Trophoblast cell (in vitro differentiated cells and primary cell): ENCODE measurements at regions not wholly inside any gene's neighbourhood (a gene's known extent, or its start where the extent isn't known, plus 50 kb on each side); places are given as distances from the start of the nearest gene placed in this dataset.

Experiments
- DNase-seq, 2 donors: peaks; one replicate each; pipeline ENCODE4 v3.0.0-alpha.2; 2016
- H2AFZ ChIP-seq: 2 replicates; pipeline ENCODE4 v1.6.1; 2013; ENCODE audit warnings: low read length, moderate library complexity, mild to moderate bottlenecking; ENCODE audit not compliant: insufficient read depth, poor library complexity
- H2AK5ac ChIP-seq: 2 replicates; pipeline ENCODE4 v1.6.1; 2013; ENCODE audit warnings: mild to moderate bottlenecking, low read length
- H2BK120ac ChIP-seq: 2 replicates; pipeline ENCODE4 v1.6.1; 2013; ENCODE audit warnings: low read length, mild to moderate bottlenecking, moderate library complexity; ENCODE audit not compliant: insufficient read depth, poor library complexity
- H2BK12ac ChIP-seq: 2 replicates; pipeline ENCODE4 v1.6.1; 2013; ENCODE audit warnings: mild to moderate bottlenecking, low read length, moderate library complexity
- H2BK5ac ChIP-seq: 2 replicates; pipeline ENCODE4 v1.6.1; 2013; ENCODE audit warnings: low read length, low read depth, moderate library complexity, mild to moderate bottlenecking; ENCODE audit not compliant: poor library complexity
- H3K14ac ChIP-seq: 2 replicates; pipeline ENCODE4 v1.6.1; 2013; ENCODE audit warnings: mild to moderate bottlenecking, low read length
- H3K18ac ChIP-seq: 2 replicates; pipeline ENCODE4 v1.6.1; 2013; ENCODE audit warnings: mild to moderate bottlenecking, low read length
- H3K23ac ChIP-seq: 2 replicates; pipeline ENCODE4 v1.6.1; 2013; ENCODE audit warnings: low read length
- H3K27ac ChIP-seq: 2 replicates; pipeline ENCODE4 v1.5.1; 2013; ENCODE audit warnings: low read depth, mild to moderate bottlenecking, inconsistent platforms, low read length, moderate library complexity
- H3K27me3 ChIP-seq: 2 replicates; pipeline ENCODE4 v1.6.1; 2013; ENCODE audit warnings: inconsistent platforms, mild to moderate bottlenecking, low read length, moderate library complexity; ENCODE audit not compliant: insufficient read depth
- H3K36me3 ChIP-seq, 2 experiments: 1 replicate in 1 of 2; 2 replicates in 1 of 2; pipeline ENCODE4 v1.6.1; 2013; ENCODE audit warnings: low read length in 2 of 2, mild to moderate bottlenecking in 2 of 2, moderate library complexity in 1 of 2; ENCODE audit not compliant: insufficient read depth in 2 of 2, control insufficient read depth in 1 of 2
- H3K4ac ChIP-seq: 2 replicates; pipeline ENCODE4 v1.6.1; 2013; ENCODE audit warnings: low read depth, mild to moderate bottlenecking, low read length, moderate library complexity
- H3K4me1 ChIP-seq, 2 experiments: 1 replicate in 1 of 2; 2 replicates in 1 of 2; pipeline ENCODE4 v1.6.1; 2013; ENCODE audit warnings: low read length in 2 of 2, mild to moderate bottlenecking in 2 of 2, moderate library complexity in 1 of 2; ENCODE audit not compliant: insufficient read depth in 2 of 2, control insufficient read depth in 1 of 2
- H3K4me2 ChIP-seq: 2 replicates; pipeline ENCODE4 v1.6.1; 2013; ENCODE audit warnings: inconsistent platforms, mild to moderate bottlenecking, low read length, moderate library complexity
- H3K4me3 ChIP-seq: 2 replicates; pipeline ENCODE4 v1.5.1; 2013; ENCODE audit warnings: mild to moderate bottlenecking, low read depth, low read length, inconsistent platforms
- H3K79me1 ChIP-seq: one replicate; pipeline ENCODE4 v1.6.1; 2013; ENCODE audit warnings: low read length
- H3K79me2 ChIP-seq: 2 replicates; pipeline ENCODE4 v1.6.1; 2013; ENCODE audit warnings: low read length, mild to moderate bottlenecking; ENCODE audit not compliant: control insufficient read depth, insufficient read depth, poor library complexity
- H3K9ac ChIP-seq: 2 replicates; pipeline ENCODE4 v1.6.1; 2013; ENCODE audit warnings: mild to moderate bottlenecking, low read length
- H3K9me3 ChIP-seq: 2 replicates; pipeline ENCODE4 v1.6.1; 2013; ENCODE audit warnings: low read depth, mild to moderate bottlenecking, control low read depth, inconsistent platforms, low read length; ENCODE audit not compliant: insufficient read depth
- H4K12ac ChIP-seq: 2 replicates; pipeline ENCODE4 v1.6.1; 2013; ENCODE audit warnings: low read depth, mild to moderate bottlenecking, low read length, moderate library complexity
- H4K8ac ChIP-seq: 2 replicates; pipeline ENCODE4 v1.6.1; 2013; ENCODE audit warnings: low read depth, mild to moderate bottlenecking, low read length, moderate library complexity
- H4K91ac ChIP-seq: one replicate; pipeline ENCODE4 v1.6.1; 2013; ENCODE audit warnings: low read depth, mild to moderate bottlenecking, low read length, moderate library complexity
- WGBS: extraction: QIAGEN DNeasy Blood & Tissue Kit; methylation state at CpG from one replicate; pipeline ENCODE4 v1.1.7; 2013; ENCODE audit warnings: missing lambda C conversion rate; ENCODE audit not compliant: insufficient read length, insufficient coverage; ENCODE audit errors: extremely low coverage; 5-methylcytosine and 5-hydroxymethylcytosine counted together

DNA sequence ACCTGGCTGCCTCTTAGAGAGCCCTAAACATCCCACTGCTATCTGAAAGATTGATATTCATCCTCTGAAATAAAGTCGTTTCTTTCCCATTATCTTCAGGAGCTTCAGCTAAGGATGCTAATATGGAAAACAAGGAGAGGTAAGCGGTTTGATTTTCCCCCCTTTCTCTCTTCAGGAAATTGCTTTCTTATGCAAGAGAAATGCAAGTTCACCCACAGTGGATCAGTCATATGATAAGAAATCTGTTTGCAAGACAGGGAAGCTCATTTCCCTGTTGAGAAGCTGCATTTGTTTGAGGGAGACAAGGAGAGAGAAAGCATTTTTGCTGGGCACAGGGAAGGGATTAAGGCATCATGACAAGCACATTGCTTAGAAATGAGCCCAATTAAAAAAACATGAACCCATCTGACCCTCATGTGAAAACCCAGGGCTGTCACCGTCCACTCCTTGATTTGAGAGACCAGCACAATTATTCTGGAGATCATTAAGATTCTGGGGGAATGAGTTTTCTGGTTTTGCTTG is 53.7 kb upstream of the BOD1 start:
- WGBS, result no CpG with 5 or more reads among the region's 3 CpGs
- Histone ChIP-seq H3K36me3 (no peaks in the 10 kb centered on the region), H3K79me1 (no peaks in the 10 kb centered on the region), H3K79me2 (no peaks in the 10 kb centered on the region), H2BK120ac (no peak overlapping the region), H3K27me3 (no peaks in the 10 kb centered on the region), H2AFZ (no peak overlapping the region), H3K23ac (no peak overlapping the region), H3K4me2 (no peak overlapping the region), H2AK5ac (no peak overlapping the region), H3K9ac (no peak overlapping the region), H2BK5ac (no peak overlapping the region), H3K4me1 (no peaks in the 10 kb centered on the region), H3K27ac (no peak overlapping the region), H3K9me3 (peaks cover 4% of the 10 kb centered on the region), H4K12ac (no peak overlapping the region), H3K4me3 (no peak overlapping the region), H3K4ac (no peak overlapping the region), H4K91ac (no peak overlapping the region), H3K14ac (no peak overlapping the region), H3K18ac (no peak overlapping the region), H4K8ac (no peak overlapping the region), H2BK12ac (no peak overlapping the region)
- DNase-seq, result no peak

DNA sequence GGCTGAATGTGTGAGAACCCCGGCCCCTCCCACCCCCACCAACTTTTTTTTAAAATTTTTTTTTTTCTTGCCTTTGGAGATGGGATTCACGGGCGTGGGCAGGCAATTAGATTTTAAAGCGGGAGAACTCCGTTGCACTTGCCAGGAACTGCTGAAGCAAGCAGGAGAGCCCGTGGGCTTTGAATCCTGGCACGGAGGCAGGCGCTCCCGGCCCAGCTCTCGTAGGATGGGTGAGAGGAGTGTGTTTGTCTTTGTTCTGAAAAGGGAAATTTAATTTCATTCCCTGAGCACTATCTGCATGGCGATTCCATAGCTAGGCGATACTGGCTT is 54.3 kb upstream of the BOD1 start:
- H3K4me2 ChIP-seq, result no peak overlapping the region
- H3K27ac ChIP-seq, result no peak overlapping the region
- H3K4me1 ChIP-seq, result no peaks in the 10 kb centered on the region
- H2BK5ac ChIP-seq, result no peak overlapping the region
- H2AFZ ChIP-seq, result no peak overlapping the region
- no peak overlapping the region for H3K4me3 ChIP-seq
- H4K12ac ChIP-seq, result no peak overlapping the region
- H3K79me2 ChIP-seq, result no peaks in the 10 kb centered on the region
- H3K9me3 ChIP-seq, result peaks cover 7% of the 10 kb centered on the region
- H2BK12ac ChIP-seq, result no peak overlapping the region
- no peak overlapping the region for H3K23ac ChIP-seq
- no peak overlapping the region for H2AK5ac ChIP-seq
- H3K79me1 ChIP-seq, result no peaks in the 10 kb centered on the region
- H3K36me3 ChIP-seq, result no peaks in the 10 kb centered on the region
- no peak overlapping the region for H3K14ac ChIP-seq
- H4K8ac ChIP-seq, result no peak overlapping the region
- no peak overlapping the region for H3K18ac ChIP-seq
- H2BK120ac ChIP-seq, result no peak overlapping the region
- no peak overlapping the region for H3K9ac ChIP-seq
- no peak overlapping the region for H4K91ac ChIP-seq
- WGBS, result no CpG with 5 or more reads among the region's 12 CpGs
- no peaks in the 10 kb centered on the region for H3K27me3 ChIP-seq
- DNase-seq, result no peak
- H3K4ac ChIP-seq, result no peak overlapping the region

DNA sequence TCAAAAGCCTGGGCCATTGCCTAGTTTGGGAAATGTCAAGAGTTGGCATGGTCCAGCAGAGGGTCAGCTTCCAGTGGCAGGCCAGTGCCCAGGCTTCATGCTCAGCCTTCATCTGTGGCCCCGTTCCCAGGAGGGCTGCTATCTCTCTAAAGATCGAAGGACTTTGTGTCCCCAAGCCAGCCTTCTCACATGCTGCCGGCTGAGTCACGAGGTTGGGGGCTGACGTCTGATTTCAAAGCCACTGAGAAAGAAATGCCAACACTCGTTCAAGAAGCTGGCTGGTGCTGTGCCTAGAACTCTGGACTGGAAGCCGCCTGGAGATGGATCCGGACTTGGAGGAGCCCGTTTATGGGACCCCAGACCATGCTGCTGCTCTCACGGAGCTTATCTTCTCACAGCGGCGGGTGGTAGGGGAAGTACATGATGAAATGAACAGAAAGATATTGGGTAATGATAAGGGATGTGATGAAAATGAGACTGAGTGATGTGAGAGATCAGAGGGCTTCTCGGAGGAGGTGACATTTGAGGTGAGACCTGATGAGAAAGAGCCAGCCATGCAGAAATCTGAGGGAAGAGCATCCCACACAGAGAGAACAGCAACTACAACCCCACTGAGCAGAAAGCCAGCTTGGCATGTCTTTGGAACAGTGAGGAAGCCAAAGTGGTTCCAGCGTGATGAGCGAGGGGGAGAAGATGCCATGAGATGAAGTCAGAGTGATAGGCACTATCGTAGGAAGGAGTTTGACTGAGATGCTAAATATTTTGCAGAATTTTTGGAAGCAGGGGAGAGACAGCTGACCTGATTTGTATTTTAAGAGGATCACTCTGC is 54.9 kb upstream of the BOD1 start:
- Histone ChIP-seq H3K79me1 (no peaks in the 10 kb centered on the region), H3K79me2 (no peaks in the 10 kb centered on the region), H2AFZ (no peak overlapping the region), H3K27ac (no peak overlapping the region), H3K23ac (no peak overlapping the region), H2AK5ac (no peak overlapping the region), H2BK5ac (no peak overlapping the region), H4K12ac (no peak overlapping the region), H3K36me3 (no peaks in the 10 kb centered on the region), H4K91ac (no peak overlapping the region), H3K4me1 (no peaks in the 10 kb centered on the region), H2BK12ac (no peak overlapping the region), H3K27me3 (no peaks in the 10 kb centered on the region), H4K8ac (no peak overlapping the region), H3K9me3 (peaks cover 7% of the 10 kb centered on the region), H3K9ac (no peak overlapping the region), H2BK120ac (no peak overlapping the region), H3K14ac (no peak overlapping the region), H3K4me3 (no peak overlapping the region), H3K4me2 (no peak overlapping the region), H3K4ac (no peak overlapping the region), H3K18ac (no peak overlapping the region)
- WGBS, result no CpG with 5 or more reads among the region's 16 CpGs
- DNase-seq, result no peak

DNA sequence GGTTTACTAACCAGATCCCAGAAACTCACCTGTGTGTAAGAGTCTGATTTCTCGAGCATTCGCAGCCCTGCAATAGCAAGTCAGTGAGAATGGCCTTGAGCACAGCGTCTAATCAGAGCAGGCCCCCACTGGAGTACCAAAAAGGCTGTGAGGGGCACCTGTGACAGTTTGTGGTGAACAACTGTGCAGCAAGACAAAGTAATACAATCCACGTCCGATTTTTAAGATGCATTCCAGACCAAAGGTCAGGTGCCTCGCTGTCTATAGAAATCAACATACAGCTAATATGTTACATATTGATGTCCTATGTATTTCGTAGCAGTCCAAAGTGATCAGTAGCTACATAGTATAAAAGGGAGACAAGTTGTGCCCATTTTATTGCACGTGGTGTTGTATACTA is 55.7 kb upstream of the BOD1 start:
- H3K79me1 ChIP-seq, result no peaks in the 10 kb centered on the region
- no peak overlapping the region for H2BK5ac ChIP-seq
- H3K18ac ChIP-seq, result no peak overlapping the region
- H2AFZ ChIP-seq, result no peak overlapping the region
- no peaks in the 10 kb centered on the region for H3K27me3 ChIP-seq
- no peak overlapping the region for H2AK5ac ChIP-seq
- no peak overlapping the region for H4K91ac ChIP-seq
- H4K12ac ChIP-seq, result no peak overlapping the region
- peaks cover 7% of the 10 kb centered on the region for H3K9me3 ChIP-seq
- no peak overlapping the region for H3K14ac ChIP-seq
- H3K79me2 ChIP-seq, result no peaks in the 10 kb centered on the region
- no peaks in the 10 kb centered on the region for H3K4me1 ChIP-seq
- no peak overlapping the region for H3K4ac ChIP-seq
- no peak overlapping the region for H2BK12ac ChIP-seq
- H2BK120ac ChIP-seq, result no peak overlapping the region
- H3K27ac ChIP-seq, result no peak overlapping the region
- no peaks in the 10 kb centered on the region for H3K36me3 ChIP-seq
- no CpG with 5 or more reads among the region's 8 CpGs for WGBS
- no peak for DNase-seq
- no peak overlapping the region for H4K8ac ChIP-seq
- no peak overlapping the region for H3K4me2 ChIP-seq
- H3K9ac ChIP-seq, result no peak overlapping the region
- H3K23ac ChIP-seq, result no peak overlapping the region
- no peak overlapping the region for H3K4me3 ChIP-seq
